K562 (cell line): ENCODE measurements at regions not wholly inside any gene's neighbourhood (a gene's known extent, or its start where the extent isn't known, plus 50 kb on each side); places are given as distances from the start of the nearest gene placed in this dataset.

Source experiments
- ATAC-seq: fragments of 200-7000 bp; cut with Tn5 transposase; 3 replicates; pipeline ENCODE4 v1.9.1; 2020; ENCODE audit warnings: moderate library complexity
- BruUV-seq: library from RNA; stranded (reverse); fragments of 400-500 nt; replicated peaks from 2 replicates; lab custom pipeline; 2021; lab: Mats Ljungman, UMichigan
- CTCF ChIA-PET: fragments of 300-600 bp; formaldehyde crosslinking; extraction: SDS; loops from one replicate; lab custom pipeline; 2021; ENCODE audit warnings: low intra/inter-chr PET ratio; lab: Yijun Ruan, JAX
- POLR2A ChIA-PET: fragments of 300-600, 350-650 bp; sonication (Branson Sonifier 250); formaldehyde crosslinking; extraction: SDS; loops from one replicate; lab custom pipeline; 2021; ENCODE audit warnings: antibody characterized with exemption, inconsistent platforms; lab: Yijun Ruan, JAX
- DNase-seq, 4 experiments: peaks; one replicate each; pipeline versions ENCODE4 v3.0.0 to v3.0.0-alpha.2; 2011 to 2018; ENCODE audit warnings: low spot score in 3 of 4, mixed read lengths in 3 of 4; ENCODE audit errors: extremely low read depth in 1 of 4
- FAIRE-seq: peaks from 2 replicates; lab custom pipeline; 2011; peaks lifted over from hg19 to GRCh38; lab: Jason Lieb, UNC
- H2AFZ ChIP-seq: 2 replicates; pipeline ENCODE4 v1.6.0; 2011; ENCODE audit warnings: low read depth, low read length, control low read depth, inconsistent platforms
- H3K27ac ChIP-seq: fragments of 200-600 bp; 3 replicates; pipeline ENCODE4 v1.8.0; 2011; ENCODE audit warnings: low read depth, mild to moderate bottlenecking, control low read depth, inconsistent platforms, low read length, moderate library complexity, mixed read lengths; ENCODE audit errors: extremely low read depth
- H3K27me3 ChIP-seq, 2 experiments: fragments of 300-600 bp in 1 of 2; 2 replicates in 1 of 2; 3 replicates in 1 of 2; pipeline versions ENCODE4 v1.6.0 to v1.8.0; 2011; ENCODE audit warnings: inconsistent platforms in 2 of 2, low read length in 2 of 2, mild to moderate bottlenecking in 1 of 2, mixed read lengths in 1 of 2, moderate library complexity in 1 of 2; ENCODE audit not compliant: control insufficient read depth in 2 of 2, insufficient read depth in 2 of 2
- H3K36me3 ChIP-seq: fragments of 300-600 bp; 3 replicates; pipeline ENCODE4 v1.8.0; 2011; ENCODE audit warnings: mild to moderate bottlenecking, low read length, inconsistent platforms; ENCODE audit not compliant: control insufficient read depth, insufficient read depth
- H3K4me1 ChIP-seq, 2 experiments: fragments of 200-600 bp in 1 of 2; replicated peaks in 1 of 2; 2 replicates in 1 of 2; 3 replicates in 1 of 2; pipeline versions ENCODE4 v1.5.1 to v1.8.0; 2011; ENCODE audit warnings: inconsistent platforms in 2 of 2, low read length in 2 of 2, mild to moderate bottlenecking in 1 of 2, mixed read lengths in 1 of 2, moderate library complexity in 1 of 2; ENCODE audit not compliant: control insufficient read depth in 2 of 2, insufficient read depth in 2 of 2
- H3K4me2 ChIP-seq: 2 replicates; pipeline ENCODE4 v1.6.1; 2011; ENCODE audit warnings: low read length, control low read depth, inconsistent platforms, mixed read lengths; ENCODE audit not compliant: insufficient read depth
- H3K4me3 ChIP-seq: fragments of 200-600 bp; sonication (generic), shearing (Covaris generic); 2 replicates; pipeline ENCODE4 v1.5.1; 2016; ENCODE audit warnings: control low read depth, inconsistent platforms
- H3K79me2 ChIP-seq: fragments of 200-600 bp; 3 replicates; pipeline ENCODE4 v1.8.0; 2011; ENCODE audit warnings: low read length, inconsistent platforms; ENCODE audit not compliant: control insufficient read depth, insufficient read depth
- H3K9ac ChIP-seq, 2 experiments: 2 replicates each; pipeline versions ENCODE4 v1.6.0 to v1.6.1; 2011; ENCODE audit warnings: low read depth in 2 of 2, low read length in 2 of 2, control low read depth in 1 of 2, inconsistent platforms in 1 of 2, mild to moderate bottlenecking in 1 of 2, mixed read lengths in 1 of 2; ENCODE audit not compliant: insufficient read depth in 1 of 2
- H3K9me1 ChIP-seq: one replicate; pipeline ENCODE4 v1.6.0; 2011; ENCODE audit warnings: inconsistent platforms, mild to moderate bottlenecking, low read length, moderate library complexity; ENCODE audit not compliant: control insufficient read depth, insufficient read depth
- H3K9me3 ChIP-seq: replicated peaks from 2 replicates; pipeline ENCODE4 v1.5.1; 2011; ENCODE audit warnings: low read depth, low read length, inconsistent platforms; ENCODE audit not compliant: control insufficient read depth, insufficient read depth
- H4K20me1 ChIP-seq: replicated peaks from 2 replicates; pipeline ENCODE4 v1.6.1; 2011; ENCODE audit warnings: low read length, inconsistent platforms, mixed read lengths; ENCODE audit not compliant: control insufficient read depth, insufficient read depth
- CEBPG ChIP-seq, 3 experiments: fragments of 200-800 bp in 1 of 3; sonication (Bioruptor generic) in 1 of 3; sonication (generic) in 1 of 3; formaldehyde crosslinking in 1 of 3; IDR thresholded peaks in 2 of 3; conservative IDR thresholded peaks in 1 of 3; 2 replicates each; pipeline versions ENCODE4 v1.6.1 to v1.8.0; 2016 to 2022; ENCODE audit warnings: missing compliant biosample characterization in 2 of 3, missing genetic modification characterization in 2 of 3, mild to moderate bottlenecking in 1 of 3, missing genetic modification reagents in 1 of 3
- FIP1L1 ChIP-seq: fragments of 200-400 bp; formaldehyde crosslinking; IDR thresholded peaks from 2 replicates; pipeline ENCODE4 v1.6.1; 2018; ENCODE audit warnings: mild to moderate bottlenecking, low read depth, low read length; ENCODE audit not compliant: poor library complexity, severe bottlenecking
- ILF3 ChIP-seq: fragments of 450-650 bp; IDR thresholded peaks from 2 replicates; pipeline ENCODE4 v1.6.1; 2018; ENCODE audit warnings: antibody characterized with exemption, mild to moderate bottlenecking, moderate library complexity, borderline replicate concordance
- PYGO2 ChIP-seq: fragments of 450-650 bp; IDR thresholded peaks from 2 replicates; pipeline ENCODE4 v1.6.1; 2016; ENCODE audit warnings: mild to moderate bottlenecking, missing genetic modification characterization, moderate library complexity, missing compliant biosample characterization
- SNRNP70 ChIP-seq: fragments of 200-400 bp; formaldehyde crosslinking; optimal IDR thresholded peaks from 2 replicates; pipeline ENCODE3; 2017; ENCODE audit warnings: low read depth, low read length
- ZNF175 ChIP-seq: fragments of 200-800 bp; sonication (Bioruptor generic); IDR thresholded peaks from 2 replicates; pipeline ENCODE4 v1.6.1; 2016; ENCODE audit warnings: low read depth, mild to moderate bottlenecking, missing genetic modification characterization, missing compliant biosample characterization
- WGBS: fragments of 100-300 bp; shearing (Covaris generic); methylation state at CpG from one replicate; pipeline ENCODE4 v1.1.6; 2016; ENCODE audit warnings: low coverage, mixed read lengths; ENCODE audit not compliant: insufficient coverage; ENCODE audit errors: missing lambda C conversion rate; 5-methylcytosine and 5-hydroxymethylcytosine counted together
- in situ Hi-C: fragments of 300-500 bp; cut with MboI; formaldehyde crosslinking; loops from 4 replicates; pipeline ENCODE4 v1.15.0; 2018; ENCODE audit warnings: inconsistent platforms, mixed read lengths
- intact Hi-C: fragments of 100-400 bp; cut with micrococcal nuclease; formaldehyde crosslinking; loops from 2 replicates; pipeline ENCODE4 v1.14.2; 2022
- TF ChIP-seq, protein P1 (sequence below): fragments of 450-650 bp; IDR thresholded peaks from 2 replicates; pipeline ENCODE4 v1.6.1; 2017; ENCODE audit warnings: antibody characterized with exemption, mild to moderate bottlenecking
- TF ChIP-seq, protein P2 (sequence below): fragments of 250-450 bp; sonication (Bioruptor Pico); IDR thresholded peaks from 2 replicates; pipeline ENCODE4 v1.4.0; 2020; ENCODE audit warnings: mild to moderate bottlenecking, moderate library complexity

DNA sequence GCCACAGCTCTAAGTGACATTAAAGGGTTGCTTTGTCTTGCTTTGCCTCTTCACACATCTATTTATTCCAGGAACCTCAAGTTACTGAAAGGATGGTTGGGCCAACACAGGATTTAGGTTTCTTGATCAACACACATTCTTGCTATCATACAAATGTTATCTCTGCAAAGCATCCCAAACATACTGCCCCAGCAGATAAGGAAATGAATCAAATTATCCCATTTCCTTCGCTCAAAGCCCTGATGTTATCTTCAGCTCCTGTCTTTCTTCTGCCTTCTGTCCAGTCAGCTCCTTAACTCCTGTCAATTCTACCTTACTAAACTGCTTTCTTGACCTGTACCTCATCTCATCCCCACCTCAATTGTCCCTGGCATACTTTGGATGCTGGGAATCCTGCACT is 355.9 kb upstream of the TENM4 start:
- H3K79me2 ChIP-seq: no peaks in the 10 kb centered on the region
- ChIA-PET POLR2A (no interaction called here), CTCF (no interaction called here)
- BruUV-seq: no TSS peak
- TF ChIP-seq CEBPG (CRISPR knock-in tag; IDR thresholded peaks at IDR 0.05): no peak
- no peak for TF ChIP-seq CEBPG (tag; conservative IDR thresholded peaks at IDR 0.05 in 1 of 2, IDR thresholded peaks at IDR 0.05 in 1 of 2)
- TF ChIP-seq, protein P1, sequence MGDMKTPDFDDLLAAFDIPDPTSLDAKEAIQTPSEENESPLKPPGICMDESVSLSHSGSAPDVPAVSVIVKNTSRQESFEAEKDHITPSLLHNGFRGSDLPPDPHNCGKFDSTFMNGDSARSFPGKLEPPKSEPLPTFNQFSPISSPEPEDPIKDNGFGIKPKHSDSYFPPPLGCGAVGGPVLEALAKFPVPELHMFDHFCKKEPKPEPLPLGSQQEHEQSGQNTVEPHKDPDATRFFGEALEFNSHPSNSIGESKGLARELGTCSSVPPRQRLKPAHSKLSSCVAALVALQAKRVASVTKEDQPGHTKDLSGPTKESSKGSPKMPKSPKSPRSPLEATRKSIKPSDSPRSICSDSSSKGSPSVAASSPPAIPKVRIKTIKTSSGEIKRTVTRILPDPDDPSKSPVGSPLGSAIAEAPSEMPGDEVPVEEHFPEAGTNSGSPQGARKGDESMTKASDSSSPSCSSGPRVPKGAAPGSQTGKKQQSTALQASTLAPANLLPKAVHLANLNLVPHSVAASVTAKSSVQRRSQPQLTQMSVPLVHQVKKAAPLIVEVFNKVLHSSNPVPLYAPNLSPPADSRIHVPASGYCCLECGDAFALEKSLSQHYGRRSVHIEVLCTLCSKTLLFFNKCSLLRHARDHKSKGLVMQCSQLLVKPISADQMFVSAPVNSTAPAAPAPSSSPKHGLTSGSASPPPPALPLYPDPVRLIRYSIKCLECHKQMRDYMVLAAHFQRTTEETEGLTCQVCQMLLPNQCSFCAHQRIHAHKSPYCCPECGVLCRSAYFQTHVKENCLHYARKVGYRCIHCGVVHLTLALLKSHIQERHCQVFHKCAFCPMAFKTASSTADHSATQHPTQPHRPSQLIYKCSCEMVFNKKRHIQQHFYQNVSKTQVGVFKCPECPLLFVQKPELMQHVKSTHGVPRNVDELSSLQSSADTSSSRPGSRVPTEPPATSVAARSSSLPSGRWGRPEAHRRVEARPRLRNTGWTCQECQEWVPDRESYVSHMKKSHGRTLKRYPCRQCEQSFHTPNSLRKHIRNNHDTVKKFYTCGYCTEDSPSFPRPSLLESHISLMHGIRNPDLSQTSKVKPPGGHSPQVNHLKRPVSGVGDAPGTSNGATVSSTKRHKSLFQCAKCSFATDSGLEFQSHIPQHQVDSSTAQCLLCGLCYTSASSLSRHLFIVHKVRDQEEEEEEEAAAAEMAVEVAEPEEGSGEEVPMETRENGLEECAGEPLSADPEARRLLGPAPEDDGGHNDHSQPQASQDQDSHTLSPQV: no peak
- no peak for TF ChIP-seq ILF3
- TF ChIP-seq SNRNP70: no peak
- no peak for TF ChIP-seq FIP1L1
- TF ChIP-seq PYGO2 (tag): no peak
- TF ChIP-seq, protein P2, sequence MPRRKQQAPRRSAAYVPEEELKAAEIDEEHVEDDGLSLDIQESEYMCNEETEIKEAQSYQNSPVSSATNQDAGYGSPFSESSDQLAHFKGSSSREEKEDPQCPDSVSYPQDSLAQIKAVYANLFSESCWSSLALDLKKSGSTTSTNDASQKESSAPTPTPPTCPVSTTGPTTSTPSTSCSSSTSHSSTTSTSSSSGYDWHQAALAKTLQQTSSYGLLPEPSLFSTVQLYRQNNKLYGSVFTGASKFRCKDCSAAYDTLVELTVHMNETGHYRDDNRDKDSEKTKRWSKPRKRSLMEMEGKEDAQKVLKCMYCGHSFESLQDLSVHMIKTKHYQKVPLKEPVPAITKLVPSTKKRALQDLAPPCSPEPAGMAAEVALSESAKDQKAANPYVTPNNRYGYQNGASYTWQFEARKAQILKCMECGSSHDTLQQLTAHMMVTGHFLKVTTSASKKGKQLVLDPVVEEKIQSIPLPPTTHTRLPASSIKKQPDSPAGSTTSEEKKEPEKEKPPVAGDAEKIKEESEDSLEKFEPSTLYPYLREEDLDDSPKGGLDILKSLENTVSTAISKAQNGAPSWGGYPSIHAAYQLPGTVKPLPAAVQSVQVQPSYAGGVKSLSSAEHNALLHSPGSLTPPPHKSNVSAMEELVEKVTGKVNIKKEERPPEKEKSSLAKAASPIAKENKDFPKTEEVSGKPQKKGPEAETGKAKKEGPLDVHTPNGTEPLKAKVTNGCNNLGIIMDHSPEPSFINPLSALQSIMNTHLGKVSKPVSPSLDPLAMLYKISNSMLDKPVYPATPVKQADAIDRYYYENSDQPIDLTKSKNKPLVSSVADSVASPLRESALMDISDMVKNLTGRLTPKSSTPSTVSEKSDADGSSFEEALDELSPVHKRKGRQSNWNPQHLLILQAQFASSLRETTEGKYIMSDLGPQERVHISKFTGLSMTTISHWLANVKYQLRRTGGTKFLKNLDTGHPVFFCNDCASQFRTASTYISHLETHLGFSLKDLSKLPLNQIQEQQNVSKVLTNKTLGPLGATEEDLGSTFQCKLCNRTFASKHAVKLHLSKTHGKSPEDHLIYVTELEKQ (CRISPR knock-in tag): no peak
- no peak for TF ChIP-seq ZNF175 (CRISPR knock-in tag)
- FAIRE-seq (no peak), ATAC-seq (no peak), DNase-seq (no peak)
- H3K36me3 ChIP-seq: no peaks in the 10 kb centered on the region
- no peak overlapping the region for H2AFZ ChIP-seq
- no peak overlapping the region for H3K27ac ChIP-seq
- no peak overlapping the region for H3K9ac ChIP-seq
- no peak overlapping the region for H3K4me2 ChIP-seq
- WGBS: 0% methylated on average over 1 of the region's 1 CpG
- in situ Hi-C loops (no loop called here), intact Hi-C loops (no loop called here)
- no peaks in the 10 kb centered on the region for H4K20me1 ChIP-seq
- H3K4me3 ChIP-seq: no peak overlapping the region
- no peaks in the 10 kb centered on the region for H3K9me3 ChIP-seq
- H3K9me1 ChIP-seq: no peaks in the 10 kb centered on the region
- H3K27me3 ChIP-seq: no peaks in the 10 kb centered on the region
- H3K4me1 ChIP-seq: no peaks in the 10 kb centered on the region
